Mesodermal cell (in vitro differentiated cells): ENCODE measurements at regions not wholly inside any gene's neighbourhood (a gene's known extent, or its start where the extent isn't known, plus 50 kb on each side); places are given as distances from the start of the nearest gene placed in this dataset.
"Not testable (repeated sequence)": the region's sequence is repeated elsewhere in the genome, so short reads cannot be mapped to it uniquely, and the experiment has no call there.

Experiments used
- H3K27ac ChIP-seq: 2 replicates; pipeline ENCODE4 v1.7.0; 2013; ENCODE audit warnings: mild to moderate bottlenecking, low read depth, low read length, moderate library complexity; ENCODE audit not compliant: severe bottlenecking
- H3K36me3 ChIP-seq: 2 replicates; pipeline ENCODE4 v1.7.1; 2013; ENCODE audit warnings: mild to moderate bottlenecking, low read length, moderate library complexity; ENCODE audit not compliant: control insufficient read depth, insufficient read depth
- H3K4me1 ChIP-seq: one replicate; pipeline ENCODE4 v1.7.1; 2013; ENCODE audit warnings: mild to moderate bottlenecking, low read length; ENCODE audit not compliant: insufficient read depth, control insufficient read depth, poor library complexity, severe bottlenecking
- H3K4me3 ChIP-seq: 2 replicates; pipeline ENCODE4 v1.7.0; 2013; ENCODE audit warnings: low read length, control low read depth, mild to moderate bottlenecking; ENCODE audit not compliant: insufficient read depth, poor library complexity, severe bottlenecking; ENCODE audit errors: extremely low read depth
- H3K9me3 ChIP-seq: 2 replicates; pipeline ENCODE4 v1.7.1; 2013; ENCODE audit warnings: mild to moderate bottlenecking, low read length, moderate library complexity; ENCODE audit not compliant: control insufficient read depth
- WGBS, 2 experiments: methylation state at CpG; one replicate each; pipeline ENCODE4 v1.1.5; 2013; ENCODE audit warnings: missing lambda C conversion rate in 2 of 2; ENCODE audit not compliant: insufficient coverage in 2 of 2; 5-methylcytosine and 5-hydroxymethylcytosine counted together

DNA sequence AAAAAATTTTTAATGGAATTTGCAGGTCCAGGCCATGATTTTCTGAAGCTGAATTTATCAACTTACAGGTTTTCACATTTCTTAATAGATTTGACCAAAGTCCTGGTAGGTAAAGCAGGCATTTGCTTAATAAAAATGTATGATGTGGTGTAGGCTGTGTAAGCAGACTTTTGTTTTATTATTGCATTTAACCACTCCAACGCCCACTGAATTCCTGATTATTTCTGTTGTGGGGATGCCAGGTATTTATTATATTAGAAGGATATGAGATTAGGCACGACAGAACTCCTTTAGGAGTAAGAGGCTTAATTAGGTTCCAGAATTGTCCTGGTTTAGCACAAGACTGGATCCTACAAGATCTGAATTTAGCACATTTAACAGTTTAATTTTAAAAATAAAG lies 111.1 kb downstream of the ADCYAP1 start:
- no CpG with 5 or more reads among the region's 2 CpGs for WGBS, 2 experiments
- H3K9me3 ChIP-seq, result no peaks in the 10 kb centered on the region
- no peaks in the 10 kb centered on the region for H3K36me3 ChIP-seq
- H3K4me3 ChIP-seq, result no peak overlapping the region
- peak overlapping the region; percentile 70 for H3K27ac ChIP-seq
- H3K4me1 ChIP-seq, result peaks cover 41% of the 10 kb centered on the region

DNA sequence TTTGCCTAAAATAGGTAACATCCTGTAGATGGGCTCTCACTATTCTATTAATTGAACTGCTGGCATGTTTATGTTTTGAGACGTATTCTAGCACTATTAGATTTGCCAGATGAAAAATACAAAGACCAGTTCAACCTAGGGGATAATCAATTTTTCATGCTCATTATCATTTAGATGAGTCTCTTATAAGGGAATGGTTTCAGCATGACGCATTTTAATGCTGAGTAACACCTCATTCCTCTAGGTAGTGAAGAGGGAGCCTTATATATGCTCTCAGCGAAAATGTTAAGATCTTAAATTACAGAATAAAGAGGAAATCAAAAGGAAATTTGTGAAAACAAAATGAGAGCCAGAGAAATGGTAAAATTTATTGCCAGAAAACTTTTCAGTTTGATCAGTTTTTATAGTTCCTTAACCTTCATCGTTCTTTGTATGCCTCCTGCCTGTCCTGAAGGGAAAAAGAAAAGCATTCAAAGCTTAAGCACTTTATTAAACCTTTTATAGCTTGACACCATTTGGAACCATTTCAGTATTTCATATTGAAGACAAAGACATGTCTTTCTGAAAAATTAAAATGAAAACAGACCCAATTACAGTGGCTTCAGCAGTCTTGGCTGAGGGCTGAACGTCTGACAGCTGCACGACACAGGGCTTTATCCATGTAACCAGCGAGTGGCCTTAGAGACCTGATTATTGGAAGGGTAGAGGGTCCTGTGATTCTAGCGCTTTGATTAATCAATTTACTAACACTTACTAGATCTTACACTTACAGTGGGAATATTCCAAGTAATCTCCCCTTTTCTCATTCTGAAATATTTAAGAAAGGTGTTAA lies 112.8 kb downstream of the ADCYAP1 start:
- Histone ChIP-seq H3K9me3 (no peaks in the 10 kb centered on the region), H3K4me3 (no peak overlapping the region), H3K36me3 (no peaks in the 10 kb centered on the region), H3K27ac (peak overlapping the region; percentile 63), H3K4me1 (peaks cover 41% of the 10 kb centered on the region)
- WGBS, 2 experiments, result 71% methylated on average over 2 of the region's 8 CpGs; no CpG with 5 or more reads in 1 of the 2 experiments

DNA sequence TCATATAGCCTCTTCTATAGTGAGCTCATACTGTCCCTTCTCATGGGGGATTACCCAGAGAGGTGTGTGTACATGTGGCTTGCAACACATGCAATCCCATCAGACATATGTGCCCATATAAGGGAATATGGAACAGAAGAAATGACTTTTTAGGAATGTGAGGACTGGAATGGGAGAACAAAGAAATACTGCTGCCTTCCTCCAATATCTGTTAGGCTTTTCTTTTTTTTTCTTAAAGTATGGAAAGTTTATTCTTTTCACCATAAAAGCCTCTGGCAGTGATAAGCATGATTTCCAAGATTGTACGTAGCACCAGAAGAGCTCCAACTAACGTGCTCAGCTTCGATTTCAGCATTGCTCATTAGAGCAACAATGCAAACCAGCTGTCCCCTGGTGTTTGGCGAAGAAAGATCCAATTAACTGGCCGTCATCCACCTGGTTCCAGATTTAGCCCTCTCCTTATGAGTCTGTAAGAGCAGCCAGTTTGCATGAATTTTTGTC lies 113.6 kb downstream of the ADCYAP1 start:
- Histone ChIP-seq H3K36me3 (no peaks in the 10 kb centered on the region), H3K4me1 (peaks cover 41% of the 10 kb centered on the region), H3K27ac (peak overlapping the region; percentile 63), H3K9me3 (no peaks in the 10 kb centered on the region), H3K4me3 (no peak overlapping the region)
- 80 to 83% methylated on average over 4 to 5 of the region's 5 CpGs for WGBS, 2 experiments

DNA sequence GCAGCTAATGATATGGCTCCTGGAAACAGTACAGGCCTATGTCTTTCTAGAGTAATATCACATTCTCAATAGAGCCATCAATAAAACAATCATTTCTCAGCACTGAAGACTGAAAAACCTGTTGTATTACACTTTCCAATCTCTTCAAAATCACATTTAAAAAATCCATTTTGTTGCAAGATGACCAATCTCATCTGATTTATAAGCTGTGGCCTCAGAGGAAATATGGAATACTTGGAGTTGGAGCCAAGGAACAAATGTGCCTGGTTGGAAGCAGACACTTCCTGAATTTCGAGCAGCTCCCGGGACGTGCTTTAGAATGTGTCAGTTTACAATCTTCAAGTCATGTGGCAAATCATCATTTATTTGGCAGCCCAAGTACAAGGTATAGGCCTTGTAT lies 114.5 kb downstream of the ADCYAP1 start:
- no peak overlapping the region for H3K27ac ChIP-seq
- WGBS, 2 experiments, result 87 to 97% methylated on average over 3 of the region's 3 CpGs
- H3K9me3 ChIP-seq, result no peaks in the 10 kb centered on the region
- H3K4me1 ChIP-seq, result peaks cover 34% of the 10 kb centered on the region
- H3K4me3 ChIP-seq, result no peak overlapping the region
- no peaks in the 10 kb centered on the region for H3K36me3 ChIP-seq

DNA sequence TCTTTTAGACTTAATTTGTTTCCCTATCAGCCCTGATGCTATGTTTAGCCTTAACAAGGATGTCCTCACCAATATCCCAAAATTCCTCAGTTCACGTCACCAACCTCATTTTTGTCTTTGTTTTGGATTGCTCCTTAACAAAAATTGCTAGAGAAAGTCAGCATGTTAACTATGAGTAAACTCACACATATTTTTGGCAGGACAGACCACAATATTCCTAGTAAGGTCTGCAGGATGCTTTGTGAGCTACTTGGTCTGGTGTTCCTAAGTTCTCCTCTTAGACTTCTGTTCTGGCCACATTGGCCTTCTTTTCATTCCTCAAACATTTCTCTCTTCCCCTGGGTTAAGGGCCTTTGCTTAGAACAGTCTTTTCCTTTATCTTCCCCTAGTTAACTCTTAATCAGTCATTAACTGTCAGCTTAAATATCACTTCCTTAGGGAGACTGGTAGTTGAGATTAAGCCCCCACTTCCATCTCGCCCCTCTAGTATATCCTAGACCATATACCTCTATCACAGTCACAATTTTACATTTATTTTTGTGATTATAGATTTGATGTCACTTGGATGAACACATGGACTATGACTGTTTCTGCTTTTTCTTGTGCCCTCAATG lies 116.2 kb downstream of the ADCYAP1 start:
- no peak overlapping the region for H3K4me3 ChIP-seq
- peaks cover 20% of the 10 kb centered on the region for H3K4me1 ChIP-seq
- H3K27ac ChIP-seq, result no peak overlapping the region
- no peaks in the 10 kb centered on the region for H3K36me3 ChIP-seq
- H3K9me3 ChIP-seq, result no peaks in the 10 kb centered on the region
- 100% methylated on average over 1 of the region's 2 CpGs; no CpG with 5 or more reads in 1 of the 2 experiments for WGBS, 2 experiments

DNA sequence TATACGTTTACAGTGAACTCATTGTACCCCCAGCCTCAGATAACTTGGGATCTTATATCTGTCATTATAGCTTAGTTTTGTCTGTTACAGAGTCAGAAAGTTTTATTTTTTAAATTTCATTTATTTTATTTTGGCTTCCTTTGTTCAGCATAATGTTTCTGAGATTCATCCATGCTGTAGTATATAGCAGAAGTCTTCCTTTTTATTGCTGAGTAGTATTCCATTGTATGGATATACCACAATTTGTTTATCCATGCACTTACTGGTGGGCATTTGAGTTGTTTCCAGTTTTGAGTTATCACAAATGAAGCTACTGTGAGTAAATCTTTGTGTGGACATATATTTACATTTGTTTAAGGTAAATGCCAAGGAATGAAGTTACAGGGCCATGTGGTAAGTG lies 122.3 kb downstream of the ADCYAP1 start:
- peaks cover 4% of the 10 kb centered on the region for H3K9me3 ChIP-seq
- WGBS, 2 experiments, result no CpG with 5 or more reads among the region's 1 CpG
- H3K4me3 ChIP-seq, result no peak overlapping the region
- no peaks in the 10 kb centered on the region for H3K36me3 ChIP-seq
- no peaks in the 10 kb centered on the region for H3K4me1 ChIP-seq
- no peak overlapping the region for H3K27ac ChIP-seq

DNA sequence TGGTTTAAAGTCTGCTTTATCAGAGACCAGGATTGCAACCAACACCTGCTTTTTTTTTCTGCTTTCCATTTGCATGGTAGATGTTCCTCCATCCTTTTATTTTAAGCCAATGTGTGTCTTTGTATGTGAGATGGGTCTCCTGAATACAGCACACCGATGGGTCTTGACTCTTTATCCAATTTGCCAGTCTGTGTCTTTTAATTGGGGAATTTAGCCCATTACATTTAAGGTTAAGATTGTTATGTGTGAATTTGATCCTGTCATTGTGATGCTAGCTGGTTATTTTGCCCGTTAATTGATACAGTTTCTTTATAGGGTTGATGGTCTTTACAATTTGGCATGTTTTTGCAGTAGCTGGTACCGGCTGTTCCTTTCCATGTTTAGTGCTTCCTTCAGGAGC lies 128.4 kb downstream of the ADCYAP1 start:
- not testable (repeated sequence) for H3K27ac ChIP-seq, H3K36me3 ChIP-seq, H3K4me1 ChIP-seq, H3K9me3 ChIP-seq, H3K4me3 ChIP-seq
- WGBS, 2 experiments, result 83% methylated on average over 1 of the region's 3 CpGs; no CpG with 5 or more reads in 1 of the 2 experiments

DNA sequence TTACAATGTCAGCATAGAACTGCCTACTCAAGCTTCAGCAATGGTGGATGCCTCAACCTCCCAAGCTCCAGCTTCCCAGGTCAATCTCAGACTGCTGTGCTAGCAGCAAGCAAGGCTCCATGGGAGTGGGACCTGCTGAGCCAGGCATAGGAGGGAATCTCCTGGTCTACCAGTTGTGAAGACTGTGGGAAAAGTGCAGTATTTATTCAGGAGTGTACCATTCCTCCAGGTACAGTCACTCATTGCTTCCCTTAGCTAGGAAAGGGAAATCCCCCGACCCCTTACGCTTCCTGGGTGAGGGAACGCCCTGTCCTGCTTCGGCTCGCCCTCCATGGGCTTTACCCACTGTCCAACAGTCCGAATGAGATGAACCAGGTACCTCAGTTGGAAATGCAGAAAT lies 130.3 kb downstream of the ADCYAP1 start:
- H3K27ac ChIP-seq, result no peak overlapping the region
- H3K36me3 ChIP-seq, result no peaks in the 10 kb centered on the region
- H3K4me3 ChIP-seq, result no peak overlapping the region

DNA sequence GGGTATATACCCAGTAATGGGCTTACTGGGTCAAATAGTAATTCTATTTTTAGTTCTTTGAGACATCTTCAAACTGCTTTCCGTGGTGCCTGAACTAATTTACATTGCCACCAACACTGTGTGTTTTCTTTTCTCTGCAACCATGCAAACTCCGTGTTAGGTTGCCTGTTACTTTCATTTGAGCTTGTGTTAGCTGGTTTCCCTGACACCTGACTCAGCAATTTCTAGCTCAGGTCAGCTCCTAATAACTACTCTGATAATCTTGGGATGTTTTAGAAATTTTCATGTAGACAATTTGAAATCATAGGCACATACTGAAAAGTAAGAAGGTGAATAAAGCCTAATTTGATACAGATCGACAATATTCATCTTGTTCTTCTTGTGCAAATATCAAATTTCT lies 132.3 kb downstream of the ADCYAP1 start:
- no peaks in the 10 kb centered on the region for H3K9me3 ChIP-seq
- H3K4me3 ChIP-seq, result no peak overlapping the region
- WGBS, 2 experiments, result 87 to 91% methylated on average over 3 of the region's 3 CpGs
- peaks cover 9% of the 10 kb centered on the region for H3K4me1 ChIP-seq
- no peak overlapping the region for H3K27ac ChIP-seq
- H3K36me3 ChIP-seq, result no peaks in the 10 kb centered on the region

More for the DNA sequence above, 130.3 kb downstream of the ADCYAP1 start:
- no peaks in the 10 kb centered on the region for H3K9me3 ChIP-seq
- H3K4me1 ChIP-seq, result peaks cover 4% of the 10 kb centered on the region
- WGBS, 2 experiments, result 87 to 92% methylated on average over 6 of the region's 6 CpGs

DNA sequence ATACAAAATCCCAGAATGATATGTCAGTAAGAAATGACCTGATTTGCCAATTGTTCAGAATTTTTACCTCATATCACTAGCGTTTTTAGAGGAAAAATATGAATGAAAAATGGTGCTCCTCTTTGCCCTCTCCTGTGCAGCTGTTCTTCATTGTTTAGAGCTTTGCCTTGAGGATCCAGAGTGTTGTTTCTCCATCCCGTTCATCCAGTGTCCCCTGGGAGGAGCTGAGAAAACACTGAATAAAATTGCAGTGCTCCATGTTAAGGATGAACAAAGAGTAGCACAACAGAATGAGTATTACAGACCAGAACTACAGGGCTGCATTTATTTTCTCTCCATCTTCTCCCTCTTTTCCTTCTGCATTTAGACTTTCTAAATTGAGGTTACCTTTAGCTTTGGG lies 133.1 kb downstream of the ADCYAP1 start:
- Histone ChIP-seq H3K4me3 (no peak overlapping the region), H3K4me1 (peaks cover 9% of the 10 kb centered on the region), H3K36me3 (no peaks in the 10 kb centered on the region), H3K9me3 (no peaks in the 10 kb centered on the region), H3K27ac (no peak overlapping the region)
- WGBS, 2 experiments, result 100% methylated on average over 1 of the region's 2 CpGs; no CpG with 5 or more reads in 1 of the 2 experiments

DNA sequence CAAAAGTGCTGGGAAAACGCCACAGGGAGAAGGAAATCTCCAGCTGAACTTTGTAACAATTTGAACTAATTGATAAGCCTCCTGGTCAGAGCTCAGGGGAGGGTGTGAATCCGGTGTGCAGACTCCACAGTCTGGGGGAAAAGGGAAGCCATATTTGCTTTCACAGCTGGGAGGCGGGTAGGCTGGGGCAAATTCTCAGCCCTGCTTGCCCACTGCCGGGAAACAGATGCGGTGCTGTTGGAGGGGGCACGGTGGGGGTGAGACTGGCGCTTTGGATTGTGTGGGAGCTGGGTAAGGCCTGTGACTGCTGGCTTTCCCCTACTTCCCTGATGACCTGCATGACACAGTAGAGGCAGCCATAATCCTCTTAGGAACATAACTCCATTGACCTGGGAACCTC lies 134.8 kb downstream of the ADCYAP1 start:
- H3K4me1 ChIP-seq, result peaks cover 9% of the 10 kb centered on the region
- H3K4me3 ChIP-seq, result no peak overlapping the region
- H3K36me3 ChIP-seq, result no peaks in the 10 kb centered on the region
- peaks cover 4% of the 10 kb centered on the region for H3K9me3 ChIP-seq
- no peak overlapping the region for H3K27ac ChIP-seq
- 94% methylated on average over 3 to 7 of the region's 7 CpGs for WGBS, 2 experiments
